AG04449 (cell line): ENCODE measurements at regions not wholly inside any gene's neighbourhood (a gene's known extent, or its start where the extent isn't known, plus 50 kb on each side); places are given as distances from the start of the nearest gene placed in this dataset.

Experiments used
- CTCF ChIA-PET: fragments of 350-600 bp; formaldehyde crosslinking; extraction: SDS; loops from one replicate; lab custom pipeline; 2021; ENCODE audit warnings: antibody characterized with exemption; lab: Yijun Ruan, JAX
- POLR2A ChIA-PET: fragments of 400-600, 350-600 bp; formaldehyde crosslinking; extraction: SDS; loops from one replicate; lab custom pipeline; 2020; ENCODE audit warnings: antibody characterized with exemption, inconsistent platforms; lab: Yijun Ruan, JAX
- DNase-seq: peaks from one replicate; pipeline ENCODE4 v3.0.0-alpha.2; 2010; ENCODE audit warnings: low read depth, low spot score
- H3K4me3 ChIP-seq: 2 replicates; pipeline ENCODE4 v1.5.1; 2011; ENCODE audit warnings: low read depth, mild to moderate bottlenecking, control low read depth, low read length
- CTCF ChIP-seq: IDR thresholded peaks from one replicate; pipeline ENCODE4 v1.5.1; 2011; ENCODE audit warnings: mild to moderate bottlenecking, moderate library complexity, low read length, control low read depth, inconsistent platforms; ENCODE audit not compliant: insufficient read depth; ENCODE audit errors: missing control alignments

DNA sequence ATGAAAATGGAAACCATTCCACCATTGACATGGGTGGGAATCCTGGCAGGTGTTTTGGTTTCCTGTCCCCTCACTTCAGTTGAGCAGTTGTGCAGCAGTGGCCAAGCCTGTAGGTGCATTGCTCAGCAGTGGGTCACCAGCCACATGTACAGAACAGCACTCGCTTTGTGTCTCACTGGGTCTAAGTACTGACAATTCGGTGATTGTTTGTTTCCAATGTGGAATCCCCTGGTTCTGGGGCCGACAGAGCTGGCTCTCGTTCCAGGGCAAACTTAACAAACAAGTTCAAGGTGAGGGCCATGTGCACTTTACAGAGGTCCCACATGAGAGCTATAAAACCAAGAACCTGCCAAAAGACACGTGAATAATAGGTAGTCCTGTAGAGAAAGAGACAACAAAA is 54.1 kb upstream of the SPATA13 start:
- no peak for DNase-seq
- TF ChIP-seq CTCF, result no peak
- ChIA-PET CTCF (interaction anchor here (1.4 kb wide), 1 partner anchor 13 kb away, joined by 3 read pairs; no protein-coding TSS in a partner anchor), POLR2A (no interaction called here)
- no peak overlapping the region for H3K4me3 ChIP-seq

- TF ChIP-seq CTCF, result no peak
- DNase-seq, result no peak
- ChIA-PET CTCF (interaction anchor here (1.8 kb wide), 1 partner anchor 8 kb away, joined by 5 read pairs; no protein-coding TSS in a partner anchor), POLR2A (no interaction called here)
- H3K4me3 ChIP-seq, result no peak overlapping the region
Observed at GRCh38 chr13:24107955-24108614, 52.4 kb upstream of the SPATA13 start.

- POLR2A ChIA-PET, result no interaction called here
Observed at GRCh38 chr13:24108615-24108965, 51.9 kb upstream of the SPATA13 start.

GRCh38 chr13:24110011-24110410 is 50.5 kb upstream of the SPATA13 start:
- H3K4me3 ChIP-seq, result no peak overlapping the region
- POLR2A ChIA-PET, result no interaction called here
- DNase-seq, result no peak
- CTCF ChIA-PET, result no interaction called here
- TF ChIP-seq CTCF, result no peak

More at GRCh38 chr13:24108615-24108965, 51.9 kb upstream of the SPATA13 start:
- TF ChIP-seq CTCF, result no peak
- CTCF ChIA-PET, result interaction anchor here (1.8 kb wide), 1 partner anchor 9 kb away, joined by 5 read pairs; no protein-coding TSS in a partner anchor
- H3K4me3 ChIP-seq, result no peak overlapping the region
- DNase-seq, result no peak
